ENCODE measurements at regions not wholly inside any gene's neighbourhood (a gene's known extent, or its start where the extent isn't known, plus 50 kb on each side); places are given as distances from the start of the nearest gene placed in this dataset.

DNA sequence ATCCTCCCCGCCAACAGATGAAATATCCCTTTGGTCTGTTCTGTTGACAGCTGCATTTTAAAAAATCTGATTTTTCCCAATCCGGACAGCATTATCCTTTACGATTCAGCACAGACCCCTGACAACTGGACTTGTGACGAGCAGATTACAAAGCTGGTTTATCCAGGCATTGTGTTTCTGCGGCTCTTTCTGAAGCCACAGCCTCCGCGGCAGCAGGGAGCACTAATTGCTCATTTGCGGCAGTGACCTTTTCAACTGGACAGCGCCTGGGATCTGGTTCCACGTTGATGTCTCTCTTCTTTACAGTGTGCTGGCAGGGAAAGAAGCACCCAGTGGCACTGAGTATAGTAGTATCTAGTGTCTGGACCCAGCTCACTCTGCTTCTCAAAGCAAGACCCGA, 351.2 kb downstream of the ZNF608 start:
- Histone ChIP-seq H3K36me3 (ENCODE audit: control insufficient read depth, insufficient read depth, low read length) (no peaks in the 10 kb centered on the region), H3K4me1 (ENCODE audit: control insufficient read depth, extremely low read depth, insufficient read depth, low read length) (peaks cover 3% of the 10 kb centered on the region), H2AFZ (ENCODE audit: low read length) (no peak overlapping the region), H3K4me2 (ENCODE audit: extremely low read depth, insufficient read depth, low read length) (no peak overlapping the region), H3K27me3 (ENCODE audit: control insufficient read depth, insufficient read depth, low read length) (no peaks in the 10 kb centered on the region), H4K20me1 (ENCODE audit: control insufficient read depth, extremely low read depth, insufficient read depth, low read length) (no peaks in the 10 kb centered on the region), H3K4me3 (replicated peaks in 1 of 4; ENCODE audit: control extremely low read depth in 1 of 4, insufficient read depth in 1 of 4, low read depth in 3 of 4, low read length in 4 of 4) (no peak overlapping the region), H3K9ac (ENCODE audit: insufficient read depth, low read length) (no peak overlapping the region), H3K79me2 (ENCODE audit: control insufficient read depth, insufficient read depth, low read length) (no peaks in the 10 kb centered on the region), H3K27ac (ENCODE audit: insufficient read depth, low read length) (no peak overlapping the region), H3K9me3 (ENCODE audit: control insufficient read depth, insufficient read depth, low read depth, low read length) (no peaks in the 10 kb centered on the region)
- TF ChIP-seq EZH2 (IDR thresholded peaks at IDR 0.05; ENCODE audit: low read length, missing control alignments), result no peak
- TF ChIP-seq, protein P1, sequence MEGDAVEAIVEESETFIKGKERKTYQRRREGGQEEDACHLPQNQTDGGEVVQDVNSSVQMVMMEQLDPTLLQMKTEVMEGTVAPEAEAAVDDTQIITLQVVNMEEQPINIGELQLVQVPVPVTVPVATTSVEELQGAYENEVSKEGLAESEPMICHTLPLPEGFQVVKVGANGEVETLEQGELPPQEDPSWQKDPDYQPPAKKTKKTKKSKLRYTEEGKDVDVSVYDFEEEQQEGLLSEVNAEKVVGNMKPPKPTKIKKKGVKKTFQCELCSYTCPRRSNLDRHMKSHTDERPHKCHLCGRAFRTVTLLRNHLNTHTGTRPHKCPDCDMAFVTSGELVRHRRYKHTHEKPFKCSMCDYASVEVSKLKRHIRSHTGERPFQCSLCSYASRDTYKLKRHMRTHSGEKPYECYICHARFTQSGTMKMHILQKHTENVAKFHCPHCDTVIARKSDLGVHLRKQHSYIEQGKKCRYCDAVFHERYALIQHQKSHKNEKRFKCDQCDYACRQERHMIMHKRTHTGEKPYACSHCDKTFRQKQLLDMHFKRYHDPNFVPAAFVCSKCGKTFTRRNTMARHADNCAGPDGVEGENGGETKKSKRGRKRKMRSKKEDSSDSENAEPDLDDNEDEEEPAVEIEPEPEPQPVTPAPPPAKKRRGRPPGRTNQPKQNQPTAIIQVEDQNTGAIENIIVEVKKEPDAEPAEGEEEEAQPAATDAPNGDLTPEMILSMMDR (conservative IDR thresholded peaks at IDR 0.05 in 1 of 2, IDR thresholded peaks at IDR 0.05 in 1 of 2; ENCODE audit: low read depth in 1 of 2, low read length in 2 of 2), result no peak
- DNase-seq (ENCODE audit: low read depth in 2 of 2), result peak; percentile 5 to 50

DNA sequence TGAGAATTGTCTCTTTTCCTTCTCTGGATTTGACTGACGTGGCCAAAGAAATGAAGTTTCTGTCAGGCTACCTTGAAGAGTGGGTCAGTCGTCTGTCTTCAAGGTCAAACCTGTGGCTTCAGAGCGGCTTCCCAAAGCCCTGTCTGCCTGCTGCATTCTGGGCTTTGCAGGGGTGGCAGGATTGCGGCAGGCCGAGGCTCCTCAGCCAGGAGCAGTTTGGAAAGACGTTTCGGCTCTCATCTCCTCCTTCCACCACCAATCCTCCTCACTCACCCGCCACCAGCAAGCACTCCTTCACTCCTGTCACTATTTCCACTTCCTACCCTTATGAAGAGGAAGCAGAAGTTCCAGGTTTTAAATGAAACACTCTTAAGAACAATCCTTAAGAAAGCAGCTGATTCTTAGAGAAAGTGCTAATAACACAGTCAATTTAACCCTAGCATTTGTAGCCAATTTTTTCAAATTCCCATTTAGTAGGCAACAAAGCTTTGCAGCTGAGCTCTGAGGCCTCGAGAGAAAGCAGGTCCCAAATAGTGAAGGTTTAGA, 351.7 kb downstream of the ZNF608 start:
- no peak for TF ChIP-seq EZH2 (IDR thresholded peaks at IDR 0.05; ENCODE audit: low read length, missing control alignments)
- TF ChIP-seq, protein P1 (conservative IDR thresholded peaks at IDR 0.05 in 1 of 2, IDR thresholded peaks at IDR 0.05 in 1 of 2; ENCODE audit: low read depth in 1 of 2, low read length in 2 of 2), result no peak

DNA sequence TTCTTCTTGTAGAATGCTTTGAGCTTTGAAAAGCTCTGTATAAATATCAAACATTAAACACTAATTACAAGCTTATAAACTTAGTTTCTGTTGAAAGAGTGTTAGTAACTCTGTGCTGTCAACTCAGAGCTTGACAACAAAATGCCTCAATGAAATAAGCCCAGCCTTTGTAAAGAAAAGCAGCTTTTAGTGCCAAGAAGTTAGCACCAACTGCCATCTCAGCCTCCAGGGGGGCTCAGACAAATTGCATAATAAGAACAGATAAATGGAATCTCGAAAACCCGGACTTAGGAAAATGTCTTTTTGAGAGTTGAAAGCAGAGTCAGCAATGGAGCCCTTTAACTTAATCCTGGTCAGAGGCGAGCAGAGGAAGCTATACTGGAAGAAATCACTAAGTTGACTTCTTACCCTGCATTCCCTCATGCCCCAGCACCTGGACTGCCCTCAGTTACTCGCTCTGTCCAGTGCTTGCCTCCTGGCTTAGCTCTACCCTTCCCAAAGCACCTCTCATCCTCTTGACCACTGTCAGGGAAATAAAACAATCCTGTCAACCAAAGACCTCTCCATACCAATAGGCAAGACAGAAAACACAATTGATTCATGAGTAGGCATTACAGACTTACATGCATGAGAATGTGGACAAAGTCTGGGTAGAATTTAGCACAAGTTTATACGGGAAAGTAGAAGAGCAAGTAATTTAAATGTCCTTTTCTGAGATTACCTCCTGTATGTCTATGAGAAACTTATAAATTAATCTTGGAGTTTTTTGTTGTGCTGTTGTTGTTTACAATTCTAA, 352.7 kb downstream of the ZNF608 start:
- no peak overlapping the region for H2AFZ ChIP-seq (ENCODE audit: low read length)
- no peaks in the 10 kb centered on the region for H3K9me3 ChIP-seq (ENCODE audit: control insufficient read depth, insufficient read depth, low read depth, low read length)
- no peak overlapping the region for H3K27ac ChIP-seq (ENCODE audit: insufficient read depth, low read length)
- no peak for TF ChIP-seq EZH2 (IDR thresholded peaks at IDR 0.05; ENCODE audit: low read length, missing control alignments)
- TF ChIP-seq, protein P1 (conservative IDR thresholded peaks at IDR 0.05 in 1 of 2, IDR thresholded peaks at IDR 0.05 in 1 of 2; ENCODE audit: low read depth in 1 of 2, low read length in 2 of 2), result no peak
- no peak overlapping the region for H3K9ac ChIP-seq (ENCODE audit: insufficient read depth, low read length)
- H3K4me1 ChIP-seq (ENCODE audit: control insufficient read depth, extremely low read depth, insufficient read depth, low read length), result peaks cover 3% of the 10 kb centered on the region
- DNase-seq (ENCODE audit: low read depth in 2 of 2), result no peak
- H3K27me3 ChIP-seq (ENCODE audit: control insufficient read depth, insufficient read depth, low read length), result no peaks in the 10 kb centered on the region
- no peak overlapping the region for H3K4me2 ChIP-seq (ENCODE audit: extremely low read depth, insufficient read depth, low read length)
- H3K4me3 ChIP-seq (replicated peaks in 1 of 4; ENCODE audit: control extremely low read depth in 1 of 4, insufficient read depth in 1 of 4, low read depth in 3 of 4, low read length in 4 of 4), result no peak overlapping the region
- H4K20me1 ChIP-seq (ENCODE audit: control insufficient read depth, extremely low read depth, insufficient read depth, low read length), result no peaks in the 10 kb centered on the region
- H3K79me2 ChIP-seq (ENCODE audit: control insufficient read depth, insufficient read depth, low read length), result no peaks in the 10 kb centered on the region
- no peaks in the 10 kb centered on the region for H3K36me3 ChIP-seq (ENCODE audit: control insufficient read depth, insufficient read depth, low read length)

More for the DNA sequence above, 351.7 kb downstream of the ZNF608 start:
- Histone ChIP-seq H4K20me1 (ENCODE audit: control insufficient read depth, extremely low read depth, insufficient read depth, low read length) (no peaks in the 10 kb centered on the region), H3K4me1 (ENCODE audit: control insufficient read depth, extremely low read depth, insufficient read depth, low read length) (peaks cover 3% of the 10 kb centered on the region), H3K9me3 (ENCODE audit: control insufficient read depth, insufficient read depth, low read depth, low read length) (no peaks in the 10 kb centered on the region), H3K4me3 (replicated peaks in 1 of 4; ENCODE audit: control extremely low read depth in 1 of 4, insufficient read depth in 1 of 4, low read depth in 3 of 4, low read length in 4 of 4) (no peak overlapping the region), H3K4me2 (ENCODE audit: extremely low read depth, insufficient read depth, low read length) (no peak overlapping the region), H3K27me3 (ENCODE audit: control insufficient read depth, insufficient read depth, low read length) (no peaks in the 10 kb centered on the region), H3K36me3 (ENCODE audit: control insufficient read depth, insufficient read depth, low read length) (no peaks in the 10 kb centered on the region), H3K9ac (ENCODE audit: insufficient read depth, low read length) (no peak overlapping the region), H3K79me2 (ENCODE audit: control insufficient read depth, insufficient read depth, low read length) (no peaks in the 10 kb centered on the region), H3K27ac (ENCODE audit: insufficient read depth, low read length) (no peak overlapping the region), H2AFZ (ENCODE audit: low read length) (no peak overlapping the region)
- no peak for DNase-seq (ENCODE audit: low read depth in 2 of 2)

Measured in fibroblast of lung (primary cell).